GM12878 (cell line): ENCODE measurements at regions not wholly inside any gene's neighbourhood (a gene's known extent, or its start where the extent isn't known, plus 50 kb on each side); places are given as distances from the start of the nearest gene placed in this dataset.
A peak's percentile ranks its signal among the peaks of the same experiment; 100 is the strongest.

Source experiments
- BACH1 ChIP-seq: fragments of 450-650 bp; IDR thresholded peaks from 2 replicates; pipeline ENCODE4 v1.6.1; 2017; ENCODE audit warnings: mild to moderate bottlenecking, borderline replicate concordance
- CBFB ChIP-seq: IDR thresholded peaks from 2 replicates; pipeline ENCODE4 v1.6.1; 2016; ENCODE audit warnings: antibody characterized with exemption, low read depth
- CHD2 ChIP-seq: IDR thresholded peaks from 2 replicates; pipeline ENCODE4 v1.6.1; 2011; ENCODE audit warnings: low read depth, low read length, improper control_type of control experiment, borderline replicate concordance
- NBN ChIP-seq: fragments of 450-650 bp; IDR thresholded peaks from 2 replicates; pipeline ENCODE4 v1.6.1; 2016
- PAX5 ChIP-seq: IDR thresholded peaks from 2 replicates; pipeline ENCODE4 v1.6.1; 2011; ENCODE audit warnings: low read depth, low read length, borderline replicate concordance
- PML ChIP-seq: IDR thresholded peaks from 2 replicates; pipeline ENCODE4 v1.6.1; 2012; ENCODE audit warnings: low read length, inconsistent platforms
- PRDM15 ChIP-seq: fragments of 450-650 bp; formaldehyde crosslinking; IDR thresholded peaks from 2 replicates; pipeline ENCODE4 v1.4.0; 2020; ENCODE audit warnings: mild to moderate bottlenecking, moderate library complexity
- RAD21 ChIP-seq: IDR thresholded peaks from 2 replicates; pipeline ENCODE4 v1.6.1; 2011; ENCODE audit warnings: mild to moderate bottlenecking, low read depth, low read length, moderate library complexity; ENCODE audit not compliant: insufficient read depth
- RUNX3 ChIP-seq: IDR thresholded peaks from 2 replicates; pipeline ENCODE4 v1.6.1; 2012; ENCODE audit warnings: low read length, inconsistent platforms
- SIX5 ChIP-seq: IDR thresholded peaks from 2 replicates; pipeline ENCODE4 v1.6.1; 2011; ENCODE audit warnings: mild to moderate bottlenecking, low read depth, low read length, moderate library complexity; ENCODE audit not compliant: severe bottlenecking
- SMARCA5 ChIP-seq: fragments of 450-650 bp; IDR thresholded peaks from 2 replicates; pipeline ENCODE4 v1.6.1; 2017; ENCODE audit warnings: mild to moderate bottlenecking
- SREBF2 ChIP-seq: IDR thresholded peaks from 2 replicates; pipeline ENCODE4 v1.6.1; 2012; ENCODE audit warnings: mild to moderate bottlenecking, low read length
- TF ChIP-seq, protein P1 (sequence below), 3 experiments: IDR thresholded peaks in 2 of 3; conservative IDR thresholded peaks in 1 of 3; 2 replicates each; pipeline ENCODE4 v1.5.1; 2011; ENCODE audit warnings: low read depth in 3 of 3, low read length in 3 of 3, mild to moderate bottlenecking in 3 of 3, control low read depth in 2 of 3, moderate library complexity in 2 of 3, inconsistent platforms in 1 of 3, mixed read lengths in 1 of 3; ENCODE audit not compliant: control insufficient read depth in 2 of 3, insufficient read depth in 1 of 3; ENCODE audit errors: extremely low read depth in 1 of 3
- TF ChIP-seq, protein P2 (sequence below): fragments of 450-650 bp; IDR thresholded peaks from 2 replicates; pipeline ENCODE4 v1.6.1; 2014; ENCODE audit warnings: mild to moderate bottlenecking

DNA sequence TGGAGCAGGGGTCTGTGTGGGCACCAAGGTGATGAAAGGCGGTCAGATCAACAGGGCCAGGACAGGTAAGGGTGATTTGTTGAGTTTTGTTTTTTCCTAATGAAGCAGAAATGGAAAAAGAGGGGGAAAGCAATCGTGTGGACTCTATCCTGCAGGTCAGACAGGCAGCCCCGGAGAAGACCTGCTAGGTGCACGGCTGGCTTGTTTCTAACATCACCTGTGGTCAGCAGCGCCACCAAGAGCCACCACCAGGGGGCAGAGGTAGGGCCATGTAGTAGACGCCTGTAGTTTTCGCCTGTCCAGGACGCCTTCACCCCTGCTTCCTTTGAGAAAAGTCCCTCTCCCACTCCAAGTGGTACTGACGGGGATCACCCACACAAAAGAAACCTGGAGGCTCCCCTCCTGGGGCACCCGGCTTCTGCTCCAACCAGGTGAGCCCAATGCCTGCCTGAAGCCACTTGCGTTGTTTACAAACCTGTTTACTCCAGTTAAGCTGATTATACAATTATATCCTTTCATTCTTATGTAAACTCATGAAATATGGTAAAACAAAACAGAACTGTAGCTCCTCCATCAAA, 54.2 kb upstream of the SEC14L1 start (continued):
- TF ChIP-seq NBN (peak; percentile 35; the same call in 1 of the 2 replicates), SREBF2 (no peak), BACH1 (0 out of 2 replicates have a peak, but pooled peaks have one; percentile 21), CHD2 (0 out of 2 replicates have a peak, but pooled peaks have one; percentile 38), SIX5 (no peak), CBFB (peak; percentile 51; the same call in 1 of the 2 replicates), SMARCA5 (peak; percentile 75; the same call in 1 of the 2 replicates), RUNX3 (peak; percentile 88), PAX5 (0 out of 2 replicates have a peak, but pooled peaks have one; percentile 17), PML (no peak), RAD21 (peak; percentile 70), PRDM15 (CRISPR knock-in tag) (no peak)
- TF ChIP-seq, protein P1, sequence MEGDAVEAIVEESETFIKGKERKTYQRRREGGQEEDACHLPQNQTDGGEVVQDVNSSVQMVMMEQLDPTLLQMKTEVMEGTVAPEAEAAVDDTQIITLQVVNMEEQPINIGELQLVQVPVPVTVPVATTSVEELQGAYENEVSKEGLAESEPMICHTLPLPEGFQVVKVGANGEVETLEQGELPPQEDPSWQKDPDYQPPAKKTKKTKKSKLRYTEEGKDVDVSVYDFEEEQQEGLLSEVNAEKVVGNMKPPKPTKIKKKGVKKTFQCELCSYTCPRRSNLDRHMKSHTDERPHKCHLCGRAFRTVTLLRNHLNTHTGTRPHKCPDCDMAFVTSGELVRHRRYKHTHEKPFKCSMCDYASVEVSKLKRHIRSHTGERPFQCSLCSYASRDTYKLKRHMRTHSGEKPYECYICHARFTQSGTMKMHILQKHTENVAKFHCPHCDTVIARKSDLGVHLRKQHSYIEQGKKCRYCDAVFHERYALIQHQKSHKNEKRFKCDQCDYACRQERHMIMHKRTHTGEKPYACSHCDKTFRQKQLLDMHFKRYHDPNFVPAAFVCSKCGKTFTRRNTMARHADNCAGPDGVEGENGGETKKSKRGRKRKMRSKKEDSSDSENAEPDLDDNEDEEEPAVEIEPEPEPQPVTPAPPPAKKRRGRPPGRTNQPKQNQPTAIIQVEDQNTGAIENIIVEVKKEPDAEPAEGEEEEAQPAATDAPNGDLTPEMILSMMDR (IDR thresholded peaks at IDR 0.05 in 2 of 3, conservative IDR thresholded peaks at IDR 0.05 in 1 of 3; ENCODE audit: control insufficient read depth in 2 of 3, extremely low read depth in 1 of 3, insufficient read depth in 1 of 3, low read depth in 3 of 3, low read length in 3 of 3): peak; percentile 87 to 93 (median 91)
- TF ChIP-seq, protein P2, sequence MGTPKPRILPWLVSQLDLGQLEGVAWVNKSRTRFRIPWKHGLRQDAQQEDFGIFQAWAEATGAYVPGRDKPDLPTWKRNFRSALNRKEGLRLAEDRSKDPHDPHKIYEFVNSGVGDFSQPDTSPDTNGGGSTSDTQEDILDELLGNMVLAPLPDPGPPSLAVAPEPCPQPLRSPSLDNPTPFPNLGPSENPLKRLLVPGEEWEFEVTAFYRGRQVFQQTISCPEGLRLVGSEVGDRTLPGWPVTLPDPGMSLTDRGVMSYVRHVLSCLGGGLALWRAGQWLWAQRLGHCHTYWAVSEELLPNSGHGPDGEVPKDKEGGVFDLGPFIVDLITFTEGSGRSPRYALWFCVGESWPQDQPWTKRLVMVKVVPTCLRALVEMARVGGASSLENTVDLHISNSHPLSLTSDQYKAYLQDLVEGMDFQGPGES: 0 out of 2 replicates have a peak, but pooled peaks have one; percentile 19
